ENCODE measurements at regions not wholly inside any gene's neighbourhood (a gene's known extent, or its start where the extent isn't known, plus 50 kb on each side); places are given as distances from the start of the nearest gene placed in this dataset.
"Not testable (repeated sequence)": the region's sequence is repeated elsewhere in the genome, so short reads cannot be mapped to it uniquely, and the experiment has no call there.

GRCh38 chr2:210964141-210964764 is 407.9 kb downstream of the CPS1 start:
- Histone ChIP-seq H3K9me3 (ENCODE audit: control insufficient read depth, insufficient read depth, low read length) (no peaks in the 10 kb centered on the region), H3K9ac (ENCODE audit: low read depth, low read length) (no peak overlapping the region), H3K27me3 (ENCODE audit: control insufficient read depth, insufficient read depth, low read length) (no peaks in the 10 kb centered on the region), H3K36me3 (ENCODE audit: control insufficient read depth, insufficient read depth, low read length) (no peaks in the 10 kb centered on the region), H3K4me3 (ENCODE audit: low read depth, low read length) (no peak overlapping the region), H3K4me1 (ENCODE audit: control insufficient read depth, insufficient read depth, low read length) (no peaks in the 10 kb centered on the region)

GRCh38 chr2:210965472-210965871 is 409.1 kb downstream of the CPS1 start:
- no peak overlapping the region for H3K9ac ChIP-seq (ENCODE audit: low read depth, low read length)
- no peaks in the 10 kb centered on the region for H3K4me1 ChIP-seq (ENCODE audit: control insufficient read depth, insufficient read depth, low read length)
- H3K27me3 ChIP-seq (ENCODE audit: control insufficient read depth, insufficient read depth, low read length) = no peaks in the 10 kb centered on the region
- no peak overlapping the region for H3K4me3 ChIP-seq (ENCODE audit: low read depth, low read length)
- H3K36me3 ChIP-seq (ENCODE audit: control insufficient read depth, insufficient read depth, low read length) = no peaks in the 10 kb centered on the region
- H3K9me3 ChIP-seq (ENCODE audit: control insufficient read depth, insufficient read depth, low read length) = no peaks in the 10 kb centered on the region

GRCh38 chr2:210966330-210966729 is 409.9 kb downstream of the CPS1 start:
- no peaks in the 10 kb centered on the region for H3K9me3 ChIP-seq (ENCODE audit: control insufficient read depth, insufficient read depth, low read length)
- H3K9ac ChIP-seq (ENCODE audit: low read depth, low read length) = no peak overlapping the region
- no peaks in the 10 kb centered on the region for H3K4me1 ChIP-seq (ENCODE audit: control insufficient read depth, insufficient read depth, low read length)
- no peaks in the 10 kb centered on the region for H3K27me3 ChIP-seq (ENCODE audit: control insufficient read depth, insufficient read depth, low read length)
- H3K36me3 ChIP-seq (ENCODE audit: control insufficient read depth, insufficient read depth, low read length) = no peaks in the 10 kb centered on the region
- no peak overlapping the region for H3K4me3 ChIP-seq (ENCODE audit: low read depth, low read length)

DNA sequence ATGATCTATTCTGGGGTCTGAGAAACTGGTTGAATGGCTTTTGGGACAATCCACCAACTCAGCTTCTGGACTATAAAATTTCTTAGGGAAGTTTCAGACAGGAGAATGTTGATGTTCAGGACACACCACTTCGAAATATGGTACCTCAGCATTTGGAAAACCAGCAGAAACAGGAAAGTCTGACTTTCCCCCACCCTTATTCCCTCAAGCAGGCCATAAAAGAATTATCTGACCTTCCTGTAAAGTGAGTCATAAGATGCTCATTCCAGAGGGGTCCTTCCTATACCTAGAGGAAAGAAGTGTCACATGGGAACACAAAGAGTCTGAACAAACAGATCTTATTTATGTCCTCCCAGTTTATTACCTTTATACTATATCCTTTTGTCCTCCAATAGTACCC is 415.0 kb downstream of the CPS1 start:
- Histone ChIP-seq H3K27me3 (ENCODE audit: control insufficient read depth, insufficient read depth, low read length) (no peaks in the 10 kb centered on the region), H3K4me1 (ENCODE audit: control insufficient read depth, insufficient read depth, low read length) (no peaks in the 10 kb centered on the region), H3K4me3 (ENCODE audit: low read depth, low read length) (no peak overlapping the region), H3K9me3 (ENCODE audit: control insufficient read depth, insufficient read depth, low read length) (no peaks in the 10 kb centered on the region), H3K9ac (ENCODE audit: low read depth, low read length) (no peak overlapping the region), H3K36me3 (ENCODE audit: control insufficient read depth, insufficient read depth, low read length) (no peaks in the 10 kb centered on the region)

DNA sequence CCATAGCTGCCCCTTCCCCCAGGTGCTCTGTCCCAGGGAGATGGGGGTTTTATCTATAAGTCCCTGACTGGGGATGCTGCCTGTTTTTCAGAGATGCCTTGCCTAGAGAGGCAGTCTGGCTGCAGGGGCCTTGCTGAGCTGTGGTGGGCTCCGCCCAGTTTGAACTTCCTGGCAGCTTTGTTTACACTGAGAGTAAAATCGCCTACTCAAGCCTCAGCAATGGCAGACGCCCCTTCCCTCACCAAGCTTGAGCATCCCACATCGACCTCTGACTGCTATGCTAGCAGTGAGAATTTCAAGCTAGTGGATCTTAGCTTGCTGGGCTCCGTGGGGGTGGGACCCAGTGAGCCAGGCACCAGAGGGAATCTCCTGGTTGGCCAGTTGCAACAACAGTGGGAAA is 430.4 kb downstream of the CPS1 start:
- H3K4me3 ChIP-seq (ENCODE audit: low read depth, low read length); H3K27me3 ChIP-seq (ENCODE audit: control insufficient read depth, insufficient read depth, low read length); H3K9ac ChIP-seq (ENCODE audit: low read depth, low read length); H3K36me3 ChIP-seq (ENCODE audit: control insufficient read depth, insufficient read depth, low read length); H3K4me1 ChIP-seq (ENCODE audit: control insufficient read depth, insufficient read depth, low read length); H3K9me3 ChIP-seq (ENCODE audit: control insufficient read depth, insufficient read depth, low read length): not testable (repeated sequence)

GRCh38 chr2:210991107-210991506 is 434.7 kb downstream of the CPS1 start:
- H3K9ac ChIP-seq (ENCODE audit: low read depth, low read length) = no peak overlapping the region

GRCh38 chr2:210994104-210994503 is 437.7 kb downstream of the CPS1 start:
- H3K4me3 ChIP-seq (ENCODE audit: low read depth, low read length) = no peak overlapping the region
- no peaks in the 10 kb centered on the region for H3K4me1 ChIP-seq (ENCODE audit: control insufficient read depth, insufficient read depth, low read length)
- no peaks in the 10 kb centered on the region for H3K9me3 ChIP-seq (ENCODE audit: control insufficient read depth, insufficient read depth, low read length)
- H3K27me3 ChIP-seq (ENCODE audit: control insufficient read depth, insufficient read depth, low read length) = no peaks in the 10 kb centered on the region
- H3K36me3 ChIP-seq (ENCODE audit: control insufficient read depth, insufficient read depth, low read length) = no peaks in the 10 kb centered on the region
- no peak overlapping the region for H3K9ac ChIP-seq (ENCODE audit: low read depth, low read length)

More at GRCh38 chr2:210991107-210991506, 434.7 kb downstream of the CPS1 start:
- H3K27me3 ChIP-seq (ENCODE audit: control insufficient read depth, insufficient read depth, low read length) = no peaks in the 10 kb centered on the region
- H3K9me3 ChIP-seq (ENCODE audit: control insufficient read depth, insufficient read depth, low read length) = no peaks in the 10 kb centered on the region
- H3K4me3 ChIP-seq (ENCODE audit: low read depth, low read length) = no peak overlapping the region
- H3K4me1 ChIP-seq (ENCODE audit: control insufficient read depth, insufficient read depth, low read length) = no peaks in the 10 kb centered on the region
- H3K36me3 ChIP-seq (ENCODE audit: control insufficient read depth, insufficient read depth, low read length) = no peaks in the 10 kb centered on the region

DNA sequence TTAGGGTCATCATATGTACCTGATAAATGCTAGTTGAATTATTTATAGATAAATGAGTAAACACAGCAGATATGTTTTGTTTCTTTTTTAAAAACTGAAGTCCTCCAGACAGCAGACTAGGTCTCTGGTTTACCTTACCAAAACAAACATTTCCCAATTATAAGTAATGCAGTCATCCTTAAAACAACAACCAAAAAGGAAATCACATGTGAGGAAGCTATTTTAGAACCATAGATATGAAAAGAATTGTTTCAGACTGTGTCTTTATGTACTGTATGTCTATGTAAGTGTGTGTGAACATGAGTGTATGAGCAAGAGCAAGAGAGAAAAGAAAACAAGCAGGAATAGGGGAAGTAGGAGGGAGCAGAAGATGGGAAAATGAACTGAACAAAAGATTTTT is 441.0 kb downstream of the CPS1 start:
- Histone ChIP-seq H3K27me3 (ENCODE audit: control insufficient read depth, insufficient read depth, low read length) (no peaks in the 10 kb centered on the region), H3K36me3 (ENCODE audit: control insufficient read depth, insufficient read depth, low read length) (no peaks in the 10 kb centered on the region), H3K9me3 (ENCODE audit: control insufficient read depth, insufficient read depth, low read length) (no peaks in the 10 kb centered on the region), H3K4me3 (ENCODE audit: low read depth, low read length) (no peak overlapping the region), H3K4me1 (ENCODE audit: control insufficient read depth, insufficient read depth, low read length) (no peaks in the 10 kb centered on the region), H3K9ac (ENCODE audit: low read depth, low read length) (no peak overlapping the region)

- no peak overlapping the region for H3K4me3 ChIP-seq (ENCODE audit: low read depth, low read length)
- H3K9me3 ChIP-seq (ENCODE audit: control insufficient read depth, insufficient read depth, low read length) = no peaks in the 10 kb centered on the region
- no peaks in the 10 kb centered on the region for H3K36me3 ChIP-seq (ENCODE audit: control insufficient read depth, insufficient read depth, low read length)
- no peaks in the 10 kb centered on the region for H3K27me3 ChIP-seq (ENCODE audit: control insufficient read depth, insufficient read depth, low read length)
- H3K4me1 ChIP-seq (ENCODE audit: control insufficient read depth, insufficient read depth, low read length) = no peaks in the 10 kb centered on the region
- no peak overlapping the region for H3K9ac ChIP-seq (ENCODE audit: low read depth, low read length)
Observed at GRCh38 chr2:210998334-210998733, 441.9 kb downstream of the CPS1 start.

GRCh38 chr2:211014376-211014775 is 458.0 kb downstream of the CPS1 start:
- no peaks in the 10 kb centered on the region for H3K36me3 ChIP-seq (ENCODE audit: control insufficient read depth, insufficient read depth, low read length)
- no peaks in the 10 kb centered on the region for H3K4me1 ChIP-seq (ENCODE audit: control insufficient read depth, insufficient read depth, low read length)
- no peaks in the 10 kb centered on the region for H3K27me3 ChIP-seq (ENCODE audit: control insufficient read depth, insufficient read depth, low read length)
- no peaks in the 10 kb centered on the region for H3K9me3 ChIP-seq (ENCODE audit: control insufficient read depth, insufficient read depth, low read length)
- no peak overlapping the region for H3K4me3 ChIP-seq (ENCODE audit: low read depth, low read length)
- H3K9ac ChIP-seq (ENCODE audit: low read depth, low read length) = no peak overlapping the region

GRCh38 chr2:211014906-211015305 is 458.5 kb downstream of the CPS1 start:
- H3K9ac ChIP-seq (ENCODE audit: low read depth, low read length) = no peak overlapping the region
- no peak overlapping the region for H3K4me3 ChIP-seq (ENCODE audit: low read depth, low read length)
- no peaks in the 10 kb centered on the region for H3K27me3 ChIP-seq (ENCODE audit: control insufficient read depth, insufficient read depth, low read length)
- no peaks in the 10 kb centered on the region for H3K36me3 ChIP-seq (ENCODE audit: control insufficient read depth, insufficient read depth, low read length)
- H3K9me3 ChIP-seq (ENCODE audit: control insufficient read depth, insufficient read depth, low read length) = no peaks in the 10 kb centered on the region
- H3K4me1 ChIP-seq (ENCODE audit: control insufficient read depth, insufficient read depth, low read length) = no peaks in the 10 kb centered on the region

DNA sequence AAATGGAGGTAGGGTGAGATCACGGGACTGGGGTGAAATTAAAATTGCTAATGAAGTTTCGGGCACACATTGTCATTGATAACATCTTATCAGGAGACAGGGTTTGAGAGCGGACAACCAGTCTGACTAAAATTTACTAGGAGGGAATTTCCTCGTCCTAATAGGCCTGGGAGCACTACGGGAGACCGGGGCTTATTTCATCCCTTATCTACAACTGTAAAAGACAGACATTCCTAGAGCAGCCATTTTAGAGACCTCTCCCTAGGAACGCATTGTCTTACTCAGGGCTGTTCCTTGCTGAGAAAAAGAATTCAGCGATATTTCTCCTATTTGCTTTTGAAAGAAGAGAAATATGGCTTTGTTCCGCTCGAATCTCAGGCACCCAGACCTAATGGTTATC is 468.7 kb downstream of the CPS1 start:
- not testable (repeated sequence) for H3K9me3 ChIP-seq (ENCODE audit: control insufficient read depth, insufficient read depth, low read length); H3K4me3 ChIP-seq (ENCODE audit: low read depth, low read length); H3K9ac ChIP-seq (ENCODE audit: low read depth, low read length); H3K36me3 ChIP-seq (ENCODE audit: control insufficient read depth, insufficient read depth, low read length); H3K27me3 ChIP-seq (ENCODE audit: control insufficient read depth, insufficient read depth, low read length); H3K4me1 ChIP-seq (ENCODE audit: control insufficient read depth, insufficient read depth, low read length)

All from iPS-15b (cell line).